GM19397 (cell line): ENCODE measurements at regions not wholly inside any gene's neighbourhood (a gene's known extent, or its start where the extent isn't known, plus 50 kb on each side); places are given as distances from the start of the nearest gene placed in this dataset.
"Not testable (repeated sequence)": the region's sequence is repeated elsewhere in the genome, so short reads cannot be mapped to it uniquely, and the experiment has no call there.

Experiments used
- ATAC-seq: cut with Tn5 transposase; IDR thresholded peaks from one replicate; pipeline ENCODE4 v1.9.1; 2021; ENCODE audit warnings: mild to moderate bottlenecking, moderate library complexity; ENCODE audit not compliant: unreplicated experiment

DNA sequence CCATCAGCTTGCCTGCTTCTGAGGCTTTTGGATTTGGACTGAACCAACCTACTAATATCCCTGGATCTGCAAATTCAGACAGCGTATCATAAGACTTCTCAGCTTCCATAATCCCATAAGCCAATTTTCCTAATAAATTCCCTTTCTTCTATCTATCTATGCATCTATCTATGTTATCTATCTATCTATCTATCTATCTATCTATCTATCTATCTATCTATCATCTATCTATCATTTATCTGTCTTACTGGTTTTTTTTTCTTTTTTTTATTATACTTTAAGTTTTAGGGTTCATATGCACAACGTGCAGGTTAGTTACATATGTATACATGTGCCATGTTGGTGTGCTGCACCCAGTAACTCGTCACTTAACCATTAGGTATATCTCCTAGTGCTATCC lies 2045.4 kb upstream of the CDH6 start:
- no peak for ATAC-seq

DNA sequence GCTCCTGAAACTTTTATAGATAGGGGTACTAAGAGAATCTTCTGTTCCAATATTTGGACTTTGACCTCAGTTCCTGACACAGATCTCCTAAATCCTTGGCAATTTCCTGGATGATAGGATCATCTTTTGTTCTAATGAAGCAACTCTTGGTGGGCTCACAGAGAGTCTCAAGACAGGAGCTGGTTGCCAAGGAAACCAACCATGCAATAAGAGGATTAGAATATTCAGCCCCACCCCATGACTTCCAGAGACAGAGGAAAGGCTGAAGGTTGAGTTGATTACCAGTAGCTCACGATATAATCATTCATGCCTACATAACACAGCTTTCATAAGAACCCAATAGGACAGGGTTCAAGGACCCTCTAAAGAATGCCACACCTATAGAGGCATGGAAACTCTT lies 2050.2 kb upstream of the CDH6 start:
- no peak for ATAC-seq

DNA sequence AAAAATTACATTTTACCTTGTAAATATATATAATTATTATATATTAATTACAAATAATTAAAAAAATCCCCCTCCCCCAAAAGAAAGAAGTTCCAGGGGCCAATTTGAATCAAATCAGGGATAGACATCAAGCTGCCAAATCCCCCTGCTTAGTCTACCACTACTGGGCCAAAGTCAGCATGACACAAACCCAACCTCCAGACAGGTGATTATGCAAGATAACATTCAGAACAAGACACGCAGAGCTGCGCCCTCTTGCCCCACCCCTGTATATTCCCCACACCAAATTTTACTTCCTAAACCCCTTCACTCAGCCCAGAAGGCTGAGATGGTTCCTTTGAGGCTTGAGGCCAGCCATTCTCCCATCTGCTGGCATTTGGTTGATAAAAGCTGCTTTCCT lies 2059.1 kb upstream of the CDH6 start:
- ATAC-seq: no peak

DNA sequence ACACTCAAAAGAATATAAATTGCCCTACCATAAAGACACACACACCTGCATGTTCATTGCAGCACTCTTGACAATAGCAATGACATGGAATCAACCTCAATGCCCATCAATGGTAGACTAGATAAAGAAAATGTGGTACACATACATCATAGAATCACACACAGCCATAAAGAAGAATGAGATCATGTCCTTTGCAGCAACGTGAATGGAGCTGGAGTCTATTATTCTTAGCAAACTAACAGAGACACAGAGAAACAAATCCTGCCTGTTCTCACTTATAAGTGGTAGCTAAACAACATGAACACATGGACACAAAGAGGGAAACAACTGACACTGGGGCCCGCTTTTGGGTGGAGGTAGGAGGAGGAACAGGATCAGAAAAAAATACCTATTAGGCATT lies 2062.2 kb upstream of the CDH6 start:
- no peak for ATAC-seq

DNA sequence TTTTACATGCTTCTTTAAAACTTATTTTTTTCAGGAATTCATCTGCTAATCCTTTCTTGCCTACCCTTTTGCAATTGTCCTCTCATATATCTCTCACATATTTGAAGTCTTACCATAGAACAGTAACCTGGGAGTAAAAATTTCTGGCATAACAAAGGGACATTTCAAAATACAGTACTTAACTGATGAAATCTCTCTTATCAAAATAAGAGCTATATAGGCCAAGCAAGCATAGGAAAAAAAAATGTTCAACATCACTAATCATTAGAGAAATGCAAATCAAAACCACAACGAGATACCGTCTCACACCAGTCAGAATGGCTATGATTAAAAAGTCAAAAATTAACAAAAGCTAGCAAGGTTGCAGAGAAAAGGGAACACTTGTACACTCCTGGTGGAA lies 2062.7 kb upstream of the CDH6 start:
- ATAC-seq: no peak

DNA sequence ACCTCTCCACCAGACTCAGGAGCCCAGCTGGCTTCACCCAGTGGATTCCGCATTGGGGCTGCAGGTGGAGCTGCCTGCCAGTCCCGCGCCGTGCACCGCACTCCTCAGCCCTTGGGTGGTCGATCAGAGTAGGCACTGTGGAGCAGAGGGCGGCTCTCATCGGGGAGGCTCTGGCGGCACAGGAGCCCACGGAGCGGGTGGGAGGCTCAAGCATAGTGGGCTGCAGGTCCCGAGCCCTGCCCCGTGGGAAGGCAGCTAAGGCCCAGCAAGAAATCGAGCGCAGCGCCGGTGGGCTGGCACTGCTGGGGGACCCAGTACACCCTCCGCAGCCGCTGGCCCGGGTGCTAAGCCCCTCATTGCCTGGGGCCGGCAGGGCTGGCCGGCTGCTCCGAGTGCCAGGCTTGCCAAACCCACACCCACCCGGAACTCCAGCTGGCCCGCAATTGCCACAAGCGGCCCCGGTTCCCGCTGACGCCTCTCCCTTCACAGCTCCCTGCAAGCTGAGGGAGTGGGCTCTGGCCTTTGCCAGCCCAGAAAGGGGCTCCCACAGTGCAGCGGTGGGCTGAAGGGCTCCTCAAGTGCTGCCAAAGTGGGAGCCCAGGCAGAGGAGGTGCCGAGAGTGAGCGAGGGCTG lies 2065.8 kb upstream of the CDH6 start:
- ATAC-seq: not testable (repeated sequence)

DNA sequence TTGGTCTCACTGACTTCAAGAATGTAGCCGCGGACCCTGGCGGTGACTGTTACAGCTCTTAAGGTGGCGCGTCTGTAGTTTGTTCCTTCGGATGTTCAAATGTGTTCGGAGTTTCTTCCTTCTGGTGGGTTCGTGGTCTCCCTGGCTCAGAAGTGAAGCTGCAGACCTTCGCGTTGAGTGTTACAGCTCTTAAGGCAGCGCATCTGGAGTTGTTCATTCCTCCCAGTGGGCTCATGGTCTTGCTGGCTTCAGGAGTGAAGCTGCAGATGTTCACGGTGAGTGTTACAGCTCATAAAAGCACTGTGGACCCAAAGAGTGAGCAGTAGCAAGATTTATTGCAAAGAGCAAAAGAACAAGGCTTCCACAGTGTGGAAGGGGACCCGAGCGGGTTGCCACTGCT lies 2067.0 kb upstream of the CDH6 start:
- ATAC-seq: not testable (repeated sequence)

DNA sequence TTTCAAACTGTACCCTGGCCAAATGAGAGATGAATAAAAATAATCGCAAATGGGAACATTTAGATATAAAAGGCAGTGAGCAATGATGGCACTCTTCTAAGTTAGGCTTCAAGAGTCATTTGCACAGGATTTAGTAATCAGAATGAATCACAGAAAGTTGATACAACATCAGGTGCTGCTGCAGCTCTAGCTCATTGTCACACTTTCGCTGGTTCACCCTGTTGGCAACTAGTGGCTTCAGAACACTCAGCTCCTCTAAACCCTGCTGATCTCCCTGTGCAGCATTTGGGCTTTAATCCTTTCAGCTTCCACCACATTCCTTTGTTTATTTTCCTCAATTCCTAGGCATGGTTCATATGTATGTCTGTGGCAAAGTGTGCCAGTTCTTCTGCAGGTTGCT lies 2071.2 kb upstream of the CDH6 start:
- ATAC-seq: no peak

DNA sequence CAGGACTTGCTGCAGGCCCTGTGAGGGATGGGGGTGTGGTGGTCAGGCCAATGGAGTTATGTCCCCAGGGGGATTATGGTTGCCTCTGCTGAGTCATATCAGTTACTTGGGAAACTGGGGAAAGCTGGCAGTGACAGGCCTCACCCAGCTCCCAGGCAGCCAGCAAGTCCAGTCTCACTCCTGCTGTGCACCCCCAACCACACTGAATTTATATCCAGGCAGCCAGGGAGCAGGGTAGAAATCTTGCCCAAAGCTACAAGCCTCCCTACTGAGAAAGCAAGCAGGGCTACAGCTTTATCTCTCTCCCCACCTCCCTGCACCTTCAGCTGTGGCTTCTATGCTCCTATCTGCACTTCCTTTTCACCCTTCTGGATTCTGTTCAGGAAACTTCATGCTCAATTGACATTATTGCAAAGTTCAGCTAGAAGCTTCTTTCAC lies 2076.0 kb upstream of the CDH9 start:
- no peak for ATAC-seq

DNA sequence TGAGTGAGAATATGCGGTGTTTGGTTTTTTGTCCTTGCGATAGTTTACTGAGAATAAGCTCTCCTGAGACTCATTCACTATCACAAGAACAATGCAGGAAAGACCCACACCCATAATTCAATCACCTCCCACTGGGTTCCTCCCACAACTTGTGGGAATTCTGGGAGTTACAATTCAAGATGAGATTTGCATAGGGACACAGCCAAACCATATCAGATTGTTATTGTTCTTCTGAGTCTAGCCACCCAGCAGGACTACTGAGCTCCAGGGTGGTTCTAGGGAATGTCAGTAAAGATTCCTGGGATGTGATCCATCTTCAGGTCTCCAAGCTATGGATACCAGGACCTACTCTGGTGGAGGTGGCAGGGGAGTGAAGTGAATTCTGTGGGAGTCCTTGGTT lies 2075.1 kb upstream of the CDH9 start:
- ATAC-seq: no peak

DNA sequence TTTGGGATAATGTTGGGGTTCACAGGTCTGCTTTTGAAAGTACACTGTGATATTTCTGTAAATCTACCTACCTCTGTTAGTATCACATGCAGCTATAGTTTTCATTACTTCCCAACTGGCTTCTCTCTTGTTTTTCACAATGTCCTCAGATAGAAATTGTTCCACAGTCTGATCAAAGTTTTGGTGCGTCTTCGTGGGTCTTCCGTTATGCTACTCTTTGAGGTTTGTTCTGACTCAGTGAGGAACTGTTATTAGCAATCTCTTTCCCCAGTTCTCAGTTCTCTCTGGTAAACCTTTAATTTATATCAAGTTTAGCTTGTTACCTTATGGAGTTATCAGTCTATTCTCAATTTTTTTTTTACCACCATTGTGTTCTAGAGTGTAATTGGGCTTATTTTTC lies 2061.2 kb upstream of the CDH9 start:
- ATAC-seq: no peak

DNA sequence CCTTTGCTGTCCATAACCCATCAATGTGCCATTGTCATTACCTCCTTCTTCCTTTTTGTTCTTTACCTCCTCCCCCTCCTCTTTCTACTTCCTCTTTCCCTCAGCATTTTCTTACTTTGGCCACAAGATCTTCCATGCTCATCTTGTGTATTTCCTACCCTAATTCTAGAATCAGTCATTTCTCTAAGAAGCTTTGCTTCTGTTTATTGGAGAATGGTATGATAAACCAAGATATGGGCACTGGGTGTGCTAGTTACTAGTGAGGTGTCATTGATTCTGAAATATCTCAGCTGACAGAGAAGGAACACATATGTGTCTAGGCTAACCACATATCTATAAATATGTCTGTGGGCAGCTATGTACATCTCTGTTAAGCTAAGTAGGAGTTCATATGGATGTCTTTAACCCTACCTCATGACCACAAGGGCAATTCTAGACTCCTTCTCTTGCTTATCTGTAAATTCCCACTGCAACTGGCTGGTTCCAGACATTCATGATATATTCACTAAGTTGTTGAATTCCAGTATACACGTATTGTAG lies 2051.3 kb upstream of the CDH9 start:
- ATAC-seq: no peak

DNA sequence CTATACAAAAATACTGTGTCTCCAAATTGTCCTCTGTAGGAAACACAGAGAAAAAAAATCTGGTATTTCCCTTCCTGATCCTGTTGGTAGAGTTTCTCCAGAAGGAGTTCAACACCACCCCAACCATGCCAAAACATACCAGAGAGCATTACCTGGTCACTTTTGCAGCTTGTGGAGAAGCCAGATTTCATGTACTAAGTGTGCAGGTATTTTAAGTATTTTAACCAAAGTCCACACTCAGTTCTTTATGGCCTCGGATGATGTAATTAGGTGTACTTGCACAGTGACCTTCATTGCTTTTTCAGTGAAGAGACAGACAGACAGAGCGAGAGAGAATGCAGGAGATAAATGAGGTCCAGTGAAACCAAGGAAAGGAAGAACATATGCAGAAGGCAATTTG lies 2046.8 kb upstream of the CDH9 start:
- ATAC-seq: no peak

DNA sequence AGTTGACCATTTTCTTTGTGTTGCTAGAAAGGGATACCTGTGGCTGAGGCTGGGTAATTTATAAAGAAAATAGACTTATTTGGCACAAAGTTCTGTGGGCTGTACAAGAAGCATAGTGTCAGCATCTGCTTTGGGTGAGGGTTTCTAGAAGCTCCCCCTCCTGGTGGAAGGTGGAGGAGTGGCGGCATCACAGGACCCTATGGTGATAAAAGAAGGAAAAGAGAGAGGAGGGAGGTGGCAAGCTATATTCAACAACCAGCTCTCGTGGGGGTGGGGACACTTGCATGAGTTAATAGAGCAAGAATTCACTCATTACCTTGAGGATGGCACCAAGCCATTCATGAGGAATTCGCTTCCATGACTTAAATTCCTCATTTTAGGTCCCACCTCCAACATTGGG lies 2041.4 kb upstream of the CDH9 start:
- no peak for ATAC-seq

DNA sequence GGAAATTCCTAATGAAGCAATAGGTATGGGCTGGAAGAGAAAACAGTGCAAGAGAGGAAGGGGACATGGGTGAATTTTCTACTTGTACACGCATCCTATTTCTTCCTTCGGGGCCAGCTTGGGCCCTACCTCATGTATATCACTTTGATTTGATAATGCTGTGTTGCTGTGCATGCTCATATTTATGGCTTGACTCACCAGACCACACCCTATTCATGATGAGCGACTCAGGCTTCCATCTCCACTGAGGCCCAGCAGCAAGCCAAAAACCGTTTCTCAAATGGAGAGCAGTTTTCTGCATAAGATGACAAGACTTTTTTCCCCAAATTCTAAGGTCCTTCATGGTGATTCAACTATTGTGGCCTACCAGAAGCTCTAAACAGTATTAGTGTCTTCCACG lies 2039.1 kb upstream of the CDH9 start:
- no peak for ATAC-seq

DNA sequence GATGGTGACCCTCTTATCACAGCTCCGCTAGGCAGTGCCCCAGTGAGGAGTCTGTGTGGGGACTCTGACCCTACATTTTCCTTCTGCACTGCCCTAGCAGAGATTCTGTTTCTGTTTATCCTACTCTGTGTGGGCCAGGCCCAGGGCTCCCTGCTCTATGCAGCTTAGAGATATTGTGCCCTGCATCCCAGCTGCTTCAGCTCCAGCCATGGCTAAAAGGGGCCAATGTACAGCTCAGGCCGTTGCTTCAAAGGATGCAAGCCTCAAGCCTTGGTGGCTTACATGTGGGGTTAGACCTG lies 2030.7 kb upstream of the CDH9 start:
- no peak for ATAC-seq

DNA sequence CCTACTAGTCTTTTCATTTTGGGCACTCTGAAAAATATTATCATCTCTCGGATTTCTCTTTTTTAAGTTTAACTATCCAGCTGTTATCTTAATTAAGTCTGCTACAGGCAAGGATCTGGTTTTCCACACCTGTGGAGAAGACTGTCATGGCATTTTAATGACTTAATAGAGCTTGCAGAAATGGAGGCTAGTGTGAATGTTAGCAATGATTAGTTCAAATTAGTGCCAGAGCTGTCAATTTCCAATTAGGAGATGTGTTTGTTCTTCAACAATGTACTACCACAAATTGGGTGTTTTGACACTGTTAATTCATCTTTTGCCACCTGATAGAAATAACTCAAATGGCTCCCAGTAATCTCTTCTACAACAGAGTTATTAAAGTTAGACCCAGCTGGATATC lies 2023.0 kb upstream of the CDH9 start:
- ATAC-seq: no peak

DNA sequence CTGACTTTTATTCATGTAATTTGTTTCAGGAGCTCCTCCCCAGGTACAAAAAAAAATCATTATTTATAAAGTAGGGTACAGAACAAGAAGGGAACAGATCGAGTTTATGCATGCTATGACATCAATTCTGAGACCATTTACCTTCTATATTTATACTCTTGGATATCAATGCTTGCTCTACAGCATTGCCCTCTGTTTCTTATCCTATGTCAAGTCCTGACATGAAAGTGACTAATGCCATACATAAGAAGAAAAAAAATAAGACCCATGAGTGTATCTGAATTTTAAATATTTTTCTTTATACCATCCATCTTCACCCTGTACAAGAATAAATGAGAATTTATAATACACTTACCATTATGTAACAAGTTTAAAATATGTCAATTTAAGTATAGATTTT lies 2016.3 kb upstream of the CDH9 start:
- no peak for ATAC-seq

DNA sequence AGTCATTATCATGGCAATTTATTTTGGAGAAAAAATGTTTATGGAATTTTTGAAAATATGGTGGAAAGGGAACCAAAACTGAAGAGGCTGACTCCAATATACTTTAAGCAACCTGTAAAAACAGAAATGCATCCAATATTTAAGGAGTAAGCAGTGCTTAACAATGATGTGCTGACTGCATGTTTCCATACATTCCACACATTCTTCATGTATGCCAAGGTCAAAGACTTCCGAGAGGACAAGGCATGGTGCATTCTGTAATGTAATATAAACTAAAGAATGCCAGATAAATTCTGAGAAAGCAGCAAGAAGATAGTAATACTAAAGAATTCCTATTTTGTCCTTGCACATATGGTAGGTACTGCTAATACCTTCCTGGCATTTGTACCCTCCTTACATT lies 2015.9 kb upstream of the CDH9 start:
- ATAC-seq: no peak

DNA sequence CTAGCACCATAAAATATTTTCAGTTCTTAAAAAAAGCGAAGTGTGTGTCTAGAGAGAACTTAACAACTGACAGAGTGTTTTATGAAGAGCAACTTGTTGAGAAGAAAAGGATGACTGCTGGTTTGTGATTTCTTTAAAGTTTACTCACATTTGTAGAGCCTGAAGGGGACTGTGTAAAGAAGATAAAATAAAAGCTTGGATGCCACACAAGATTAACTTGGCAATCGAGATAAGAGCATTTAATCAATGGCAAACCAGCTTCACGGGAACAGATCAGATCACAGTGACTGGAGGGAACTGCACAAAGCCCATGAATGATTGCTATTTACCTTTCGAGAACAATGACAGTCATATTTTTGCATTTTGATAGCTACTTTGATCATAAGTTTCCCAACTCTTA lies 2013.1 kb upstream of the CDH9 start:
- ATAC-seq: no peak

DNA sequence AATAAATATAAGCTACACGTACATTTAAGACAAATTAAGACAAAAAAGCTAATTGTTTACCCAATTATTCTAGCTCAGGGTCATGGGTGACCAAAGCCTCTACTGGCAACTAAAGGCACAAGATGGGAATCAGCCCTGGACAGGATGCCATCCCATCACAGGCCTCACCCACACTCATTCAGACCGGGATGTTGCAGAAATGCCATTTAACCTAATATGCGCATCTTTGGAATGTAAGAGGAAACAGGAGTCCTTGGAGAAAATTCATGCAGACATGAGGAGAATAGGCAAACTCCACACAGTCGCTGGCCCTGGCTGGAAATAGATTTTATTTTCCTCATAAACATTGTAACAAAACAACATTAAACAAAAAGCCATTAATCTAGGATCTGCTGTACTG lies 2003.8 kb upstream of the CDH9 start:
- ATAC-seq: no peak

DNA sequence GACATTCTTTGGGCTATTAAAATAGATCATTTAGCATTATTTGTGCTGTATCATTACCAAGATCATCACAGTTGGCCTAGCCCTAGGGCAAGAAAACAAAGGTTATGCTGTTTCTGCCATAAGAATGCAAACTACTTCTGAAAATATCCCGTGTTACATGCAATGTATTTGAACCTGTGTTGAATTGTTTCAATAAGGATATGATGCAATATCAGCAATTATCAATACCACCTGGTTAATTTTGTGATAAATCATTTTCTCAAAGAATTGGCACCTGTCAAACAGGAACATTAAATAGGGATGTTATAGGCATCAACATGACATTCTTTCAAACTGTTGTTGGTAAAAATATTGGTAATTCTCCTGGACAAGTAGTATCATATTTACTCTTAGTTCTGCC lies 2002.0 kb upstream of the CDH9 start:
- ATAC-seq: no peak

DNA sequence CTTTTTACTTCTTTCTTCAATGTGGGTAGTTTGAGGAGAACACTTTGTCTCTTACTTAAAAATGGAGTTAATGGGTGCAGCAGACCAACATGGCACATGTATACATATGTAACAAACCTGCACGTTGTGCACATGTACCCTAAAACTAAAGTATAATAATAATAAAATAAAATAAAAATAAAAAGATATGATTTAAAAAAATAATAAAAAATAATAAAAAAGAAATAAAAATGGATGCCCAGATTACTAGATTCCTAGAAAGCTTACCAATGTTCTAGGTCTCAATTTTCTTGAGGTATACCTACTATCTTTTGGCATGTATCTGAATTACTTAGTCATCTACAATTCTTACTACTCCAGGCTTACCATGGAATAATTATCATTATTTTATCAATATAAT lies 2001.6 kb upstream of the CDH9 start:
- no peak for ATAC-seq

DNA sequence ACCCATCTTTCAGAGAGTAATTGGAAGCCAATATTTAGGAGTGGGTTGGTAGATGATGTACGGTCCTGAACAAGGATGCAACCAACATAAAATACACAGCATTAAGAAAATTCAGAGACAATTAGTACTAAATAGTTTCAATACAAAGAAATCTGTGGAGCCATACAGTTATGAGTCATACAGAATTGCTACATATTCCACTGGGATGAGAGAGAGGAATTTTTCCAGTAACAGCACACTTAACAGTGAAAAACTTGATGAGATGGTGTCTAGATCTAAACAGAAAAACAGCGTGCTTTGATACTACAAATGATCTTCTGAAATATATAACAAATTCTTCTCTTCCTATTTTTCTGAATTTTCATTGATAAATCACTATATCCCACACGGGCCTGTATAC lies 1999.3 kb upstream of the CDH9 start:
- no peak for ATAC-seq
